ENCODE measurements at regions not wholly inside any gene's neighbourhood (a gene's known extent, or its start where the extent isn't known, plus 50 kb on each side); places are given as distances from the start of the nearest gene placed in this dataset.

GRCh38 chr12:91968777-91969171 is 176.9 kb downstream of the BTG1 start:
- FAIRE-seq (no peak), DNase-seq (ENCODE audit: insufficient read length, low spot score) (no peak)
- TF ChIP-seq PAX5 (IDR thresholded peaks at IDR 0.05; ENCODE audit: insufficient read depth, low read length, severe bottlenecking) (no peak), POLR2A (IDR thresholded peaks at IDR 0.05; ENCODE audit: low read depth, low read length) (no peak), SPI1 (IDR thresholded peaks at IDR 0.05; ENCODE audit: low read depth, low read length) (no peak), POLR2AphosphoS5 (IDR thresholded peaks at IDR 0.05; ENCODE audit: low read depth, low read length) (no peak), POU2F2 (IDR thresholded peaks at IDR 0.05; ENCODE audit: low read depth, low read length) (no peak), TAF1 (IDR thresholded peaks at IDR 0.05; ENCODE audit: low read depth, low read length) (no peak)

- TF ChIP-seq POLR2AphosphoS5 (IDR thresholded peaks at IDR 0.05; ENCODE audit: low read depth, low read length) = no peak
- TF ChIP-seq TAF1 (IDR thresholded peaks at IDR 0.05; ENCODE audit: low read depth, low read length) = no peak
- no peak for TF ChIP-seq POU2F2 (IDR thresholded peaks at IDR 0.05; ENCODE audit: low read depth, low read length)
- no peak for TF ChIP-seq POLR2A (IDR thresholded peaks at IDR 0.05; ENCODE audit: low read depth, low read length)
- no peak for FAIRE-seq
Measured at GRCh38 chr12:91968076-91968776, 177.4 kb downstream of the BTG1 start.

GRCh38 chr12:91967590-91967989 is 178.1 kb downstream of the BTG1 start:
- DNase-seq (ENCODE audit: insufficient read length, low spot score) (no peak), FAIRE-seq (no peak)
- TF ChIP-seq POLR2AphosphoS5 (IDR thresholded peaks at IDR 0.05; ENCODE audit: low read depth, low read length) (no peak), POLR2A (IDR thresholded peaks at IDR 0.05; ENCODE audit: low read depth, low read length) (no peak)

More at GRCh38 chr12:91968076-91968776, 177.4 kb downstream of the BTG1 start:
- DNase-seq (ENCODE audit: insufficient read length, low spot score) = no peak

- FAIRE-seq = no peak
Measured at GRCh38 chr12:91965781-91966180, 179.9 kb downstream of the BTG1 start.

GRCh38 chr12:91964501-91964900 is 181.1 kb downstream of the BTG1 start:
- DNase-seq (ENCODE audit: insufficient read length, low spot score) = no peak
- no peak for FAIRE-seq

More at GRCh38 chr12:91965781-91966180, 179.9 kb downstream of the BTG1 start:
- TF ChIP-seq POLR2AphosphoS5 (IDR thresholded peaks at IDR 0.05; ENCODE audit: low read depth, low read length) (no peak), TAF1 (IDR thresholded peaks at IDR 0.05; ENCODE audit: low read depth, low read length) (no peak), SPI1 (IDR thresholded peaks at IDR 0.05; ENCODE audit: low read depth, low read length) (no peak), PAX5 (IDR thresholded peaks at IDR 0.05; ENCODE audit: insufficient read depth, low read length, severe bottlenecking) (no peak), POU2F2 (IDR thresholded peaks at IDR 0.05; ENCODE audit: low read depth, low read length) (no peak), POLR2A (IDR thresholded peaks at IDR 0.05; ENCODE audit: low read depth, low read length) (no peak)
- no peak for DNase-seq (ENCODE audit: insufficient read length, low spot score)

GRCh38 chr12:91959220-91959619 is 186.4 kb downstream of the BTG1 start:
- DNase-seq (ENCODE audit: insufficient read length, low spot score) (no peak), FAIRE-seq (no peak)
- no peak for TF ChIP-seq PAX5 (IDR thresholded peaks at IDR 0.05; ENCODE audit: insufficient read depth, low read length, severe bottlenecking)
- no peak for TF ChIP-seq POLR2A (IDR thresholded peaks at IDR 0.05; ENCODE audit: low read depth, low read length)
- TF ChIP-seq SPI1 (IDR thresholded peaks at IDR 0.05; ENCODE audit: low read depth, low read length) = no peak
- no peak for TF ChIP-seq TAF1 (IDR thresholded peaks at IDR 0.05; ENCODE audit: low read depth, low read length)
- TF ChIP-seq POU2F2 (IDR thresholded peaks at IDR 0.05; ENCODE audit: low read depth, low read length) = no peak
- no peak for TF ChIP-seq POLR2AphosphoS5 (IDR thresholded peaks at IDR 0.05; ENCODE audit: low read depth, low read length)

More at GRCh38 chr12:91964501-91964900, 181.1 kb downstream of the BTG1 start:
- no peak for TF ChIP-seq POLR2A (IDR thresholded peaks at IDR 0.05; ENCODE audit: low read depth, low read length)
- TF ChIP-seq POLR2AphosphoS5 (IDR thresholded peaks at IDR 0.05; ENCODE audit: low read depth, low read length) = no peak
- TF ChIP-seq TAF1 (IDR thresholded peaks at IDR 0.05; ENCODE audit: low read depth, low read length) = no peak
- no peak for TF ChIP-seq POU2F2 (IDR thresholded peaks at IDR 0.05; ENCODE audit: low read depth, low read length)
- TF ChIP-seq PAX5 (IDR thresholded peaks at IDR 0.05; ENCODE audit: insufficient read depth, low read length, severe bottlenecking) = no peak
- no peak for TF ChIP-seq SPI1 (IDR thresholded peaks at IDR 0.05; ENCODE audit: low read depth, low read length)

GRCh38 chr12:91958816-91959215 is 186.8 kb downstream of the BTG1 start:
- TF ChIP-seq TAF1 (IDR thresholded peaks at IDR 0.05; ENCODE audit: low read depth, low read length) = no peak
- TF ChIP-seq SPI1 (IDR thresholded peaks at IDR 0.05; ENCODE audit: low read depth, low read length) = no peak
- TF ChIP-seq POLR2AphosphoS5 (IDR thresholded peaks at IDR 0.05; ENCODE audit: low read depth, low read length) = no peak
- TF ChIP-seq POLR2A (IDR thresholded peaks at IDR 0.05; ENCODE audit: low read depth, low read length) = no peak
- no peak for TF ChIP-seq PAX5 (IDR thresholded peaks at IDR 0.05; ENCODE audit: insufficient read depth, low read length, severe bottlenecking)
- TF ChIP-seq POU2F2 (IDR thresholded peaks at IDR 0.05; ENCODE audit: low read depth, low read length) = no peak
- DNase-seq (ENCODE audit: insufficient read length, low spot score) (no peak), FAIRE-seq (no peak)

- no peak for DNase-seq (ENCODE audit: insufficient read length, low spot score)
- no peak for TF ChIP-seq POU2F2 (IDR thresholded peaks at IDR 0.05; ENCODE audit: low read depth, low read length)
- no peak for TF ChIP-seq TAF1 (IDR thresholded peaks at IDR 0.05; ENCODE audit: low read depth, low read length)
- TF ChIP-seq POLR2A (IDR thresholded peaks at IDR 0.05; ENCODE audit: low read depth, low read length) = no peak
- no peak for TF ChIP-seq SPI1 (IDR thresholded peaks at IDR 0.05; ENCODE audit: low read depth, low read length)
- TF ChIP-seq PAX5 (IDR thresholded peaks at IDR 0.05; ENCODE audit: insufficient read depth, low read length, severe bottlenecking) = no peak
- no peak for TF ChIP-seq POLR2AphosphoS5 (IDR thresholded peaks at IDR 0.05; ENCODE audit: low read depth, low read length)
- no peak for FAIRE-seq
Measured at GRCh38 chr12:91954747-91955146, 190.9 kb downstream of the BTG1 start.

GRCh38 chr12:91954326-91954725 is 191.3 kb downstream of the BTG1 start:
- FAIRE-seq = no peak
- TF ChIP-seq POLR2AphosphoS5 (IDR thresholded peaks at IDR 0.05; ENCODE audit: low read depth, low read length) (no peak), SPI1 (IDR thresholded peaks at IDR 0.05; ENCODE audit: low read depth, low read length) (no peak), POLR2A (IDR thresholded peaks at IDR 0.05; ENCODE audit: low read depth, low read length) (no peak), POU2F2 (IDR thresholded peaks at IDR 0.05; ENCODE audit: low read depth, low read length) (no peak), PAX5 (IDR thresholded peaks at IDR 0.05; ENCODE audit: insufficient read depth, low read length, severe bottlenecking) (no peak), TAF1 (IDR thresholded peaks at IDR 0.05; ENCODE audit: low read depth, low read length) (no peak)

GRCh38 chr12:91952916-91953315 is 192.7 kb downstream of the BTG1 start:
- no peak for DNase-seq (ENCODE audit: insufficient read length, low spot score)
- TF ChIP-seq POU2F2 (IDR thresholded peaks at IDR 0.05; ENCODE audit: low read depth, low read length) (no peak), PAX5 (IDR thresholded peaks at IDR 0.05; ENCODE audit: insufficient read depth, low read length, severe bottlenecking) (no peak), TAF1 (IDR thresholded peaks at IDR 0.05; ENCODE audit: low read depth, low read length) (no peak), POLR2AphosphoS5 (IDR thresholded peaks at IDR 0.05; ENCODE audit: low read depth, low read length) (no peak)
- FAIRE-seq = no peak

More at GRCh38 chr12:91954326-91954725, 191.3 kb downstream of the BTG1 start:
- DNase-seq (ENCODE audit: insufficient read length, low spot score) = no peak

Measured in GM12891 (cell line).